NCI-H1417 treated with DMSO at 0.1 percent for 48 hours (cell line): ENCODE measurements at regions not wholly inside any gene's neighbourhood (a gene's known extent, or its start where the extent isn't known, plus 50 kb on each side); places are given as distances from the start of the nearest gene placed in this dataset.

Source experiments
- DNase-seq: peaks from one replicate; lab custom pipeline; 2025; lab: John Stamatoyannopoulos, UW

DNA sequence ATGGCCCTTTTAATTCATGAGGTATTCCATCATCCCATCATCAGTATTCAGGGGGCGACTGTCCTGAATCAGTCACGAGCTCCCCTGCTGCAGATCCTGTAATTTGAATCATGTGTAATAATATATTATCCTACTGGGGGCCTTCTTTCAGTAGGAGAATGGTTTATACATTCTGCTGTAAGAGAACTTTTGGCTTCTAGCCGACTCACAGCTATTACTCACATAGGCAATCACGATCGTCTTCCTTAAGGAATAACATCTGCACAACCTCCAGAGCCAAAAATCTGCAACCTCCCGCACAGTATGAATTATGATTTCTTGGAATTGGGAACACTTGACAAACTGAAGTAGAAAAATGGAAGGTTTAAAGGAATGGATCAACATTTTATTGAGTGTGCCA, 343.0 kb downstream of the USP25 start:
- DNase-seq: no peak

DNA sequence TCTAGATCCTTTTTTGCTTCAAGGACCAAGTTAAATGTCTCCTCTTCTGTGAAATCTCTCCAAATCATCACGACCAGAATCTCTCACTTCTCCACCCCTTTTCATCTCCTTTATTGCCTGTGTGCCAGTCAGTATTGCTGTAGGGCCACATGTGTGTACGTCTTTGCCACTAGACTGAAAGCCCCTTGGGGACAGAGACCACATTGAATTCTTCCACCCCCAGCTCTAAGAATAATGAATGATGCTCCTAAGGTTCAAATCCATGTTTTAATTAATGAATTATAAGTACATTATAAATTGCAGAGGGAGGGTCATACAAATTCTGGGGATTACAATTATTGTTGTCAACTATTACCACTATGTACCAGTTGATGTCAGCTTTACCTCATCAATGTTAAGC, 343.8 kb downstream of the USP25 start:
- no peak for DNase-seq

DNA sequence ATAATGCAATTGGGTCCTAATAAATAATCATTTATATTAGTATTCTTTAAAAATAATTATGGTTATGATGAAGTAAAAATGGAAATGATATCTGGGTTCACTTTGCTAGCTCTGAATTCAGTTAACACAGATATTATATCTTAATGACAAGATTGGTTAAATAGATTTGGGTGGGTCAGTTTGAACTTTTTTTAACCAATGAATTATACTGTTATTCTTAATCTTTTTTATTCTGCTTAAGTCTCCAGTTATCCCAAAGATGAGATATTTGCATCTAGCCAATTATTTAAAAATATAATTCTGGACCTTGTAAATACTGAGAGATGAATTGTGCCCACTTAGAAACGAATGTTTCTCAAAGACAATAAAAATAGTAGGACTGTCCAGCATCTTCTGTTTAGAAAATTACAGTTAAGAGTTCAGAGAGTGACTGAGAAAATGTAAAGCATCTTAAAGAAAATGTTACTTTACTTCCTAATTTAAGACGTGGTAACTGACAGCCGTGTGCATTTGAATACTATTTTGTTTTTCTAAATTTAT, 345.2 kb downstream of the USP25 start:
- no peak for DNase-seq

DNA sequence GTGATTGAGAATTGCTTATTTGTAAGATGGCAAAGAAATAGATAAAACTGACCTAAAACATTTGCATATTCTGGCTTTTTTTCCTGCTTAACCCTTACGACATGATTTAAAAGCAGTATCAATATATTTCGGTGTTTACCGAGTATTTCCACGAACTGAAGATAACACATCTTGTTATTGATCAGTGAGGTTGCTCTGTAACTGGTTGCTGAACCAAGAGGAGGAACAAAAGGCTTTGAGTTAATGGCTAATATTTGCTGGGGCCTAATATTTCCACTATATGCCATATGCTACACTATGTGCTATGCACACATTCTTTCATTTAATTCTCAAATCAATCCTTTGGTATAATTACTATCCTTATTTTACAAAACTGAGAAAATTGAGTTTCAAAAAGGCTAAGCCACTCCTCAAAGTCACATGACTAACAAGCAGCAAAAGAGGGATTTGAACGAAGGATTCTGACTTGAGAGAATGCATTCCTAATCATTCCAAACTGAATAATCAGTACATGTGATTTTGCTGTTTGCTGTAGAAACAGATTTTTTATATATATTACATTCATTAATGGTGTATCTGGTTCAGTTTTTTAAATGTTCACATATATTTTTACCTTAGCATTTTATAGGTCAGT, 346.0 kb downstream of the USP25 start:
- DNase-seq: no peak

DNA sequence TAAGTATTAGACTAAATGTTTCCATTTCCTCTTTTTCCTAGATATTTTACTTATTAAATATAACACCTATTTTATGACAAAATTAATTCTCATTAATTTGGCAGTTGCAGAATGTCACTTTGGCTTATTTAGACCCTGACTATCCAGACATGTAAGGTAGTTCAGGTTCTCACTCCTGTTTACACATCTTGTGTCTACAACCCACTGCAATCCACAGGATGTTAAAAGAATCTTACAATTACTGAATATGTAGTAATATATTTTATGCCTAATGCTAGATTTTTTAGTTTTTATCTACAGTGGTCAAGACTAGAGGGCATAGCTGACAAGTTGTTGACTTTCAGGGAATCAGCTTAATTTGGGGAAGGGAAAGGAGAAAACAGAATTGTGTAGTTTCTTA, 346.7 kb downstream of the USP25 start:
- DNase-seq: no peak

DNA sequence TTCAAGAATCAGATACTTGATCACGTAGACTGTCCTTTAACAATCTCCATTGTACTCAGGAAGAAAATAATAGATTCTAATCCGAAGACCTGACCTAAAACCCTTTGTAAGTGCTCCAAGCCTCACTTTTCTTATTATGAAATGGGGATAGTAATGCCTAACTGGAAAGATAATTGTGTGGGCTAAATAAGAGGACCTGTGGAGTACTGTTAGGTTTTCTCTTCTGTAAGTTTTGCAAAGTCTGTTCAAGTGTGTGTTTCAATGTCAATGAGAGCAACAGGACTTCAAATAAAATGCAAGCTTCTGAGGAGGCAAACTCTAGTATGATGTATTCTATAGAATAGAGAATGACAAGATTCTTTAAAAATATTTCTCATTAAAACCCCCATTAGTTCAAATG, 348.6 kb downstream of the USP25 start:
- no peak for DNase-seq

DNA sequence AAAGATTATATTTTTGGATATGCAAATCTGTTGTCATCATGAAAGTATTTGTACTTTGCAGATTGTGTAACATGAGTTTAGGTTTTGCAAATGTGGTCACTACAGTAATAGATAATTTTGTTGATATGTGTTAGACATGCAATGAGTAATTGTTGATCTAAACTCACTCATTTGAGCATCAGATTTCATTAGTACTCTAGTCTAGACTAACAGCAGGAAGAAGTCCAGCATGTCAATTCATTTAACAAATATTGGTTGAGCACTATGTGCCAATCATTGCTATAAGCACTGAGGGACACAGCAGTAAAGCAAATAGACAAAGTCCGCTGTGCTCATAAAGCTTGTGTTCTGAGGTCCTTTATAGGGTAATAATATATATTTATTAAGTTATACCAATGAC, 350.0 kb downstream of the USP25 start:
- DNase-seq: no peak

DNA sequence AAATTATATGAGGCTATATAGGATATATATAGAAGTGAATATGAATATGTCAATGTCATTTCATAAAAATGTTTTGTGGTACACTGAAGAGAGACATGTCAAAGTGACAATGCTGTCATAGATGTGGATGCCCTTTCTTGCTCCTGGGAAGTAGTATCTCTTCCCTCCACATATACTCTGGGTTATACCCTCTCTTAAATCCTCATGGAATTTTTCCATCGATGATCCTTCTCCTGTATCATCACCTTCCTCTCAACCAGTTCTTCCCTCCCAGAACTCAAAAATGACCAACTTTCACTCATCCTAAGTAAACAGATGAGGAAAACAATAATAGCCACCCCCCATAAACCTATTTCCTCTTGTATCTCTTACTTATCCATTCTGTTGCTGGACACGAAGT, 351.5 kb downstream of the USP25 start:
- no peak for DNase-seq

DNA sequence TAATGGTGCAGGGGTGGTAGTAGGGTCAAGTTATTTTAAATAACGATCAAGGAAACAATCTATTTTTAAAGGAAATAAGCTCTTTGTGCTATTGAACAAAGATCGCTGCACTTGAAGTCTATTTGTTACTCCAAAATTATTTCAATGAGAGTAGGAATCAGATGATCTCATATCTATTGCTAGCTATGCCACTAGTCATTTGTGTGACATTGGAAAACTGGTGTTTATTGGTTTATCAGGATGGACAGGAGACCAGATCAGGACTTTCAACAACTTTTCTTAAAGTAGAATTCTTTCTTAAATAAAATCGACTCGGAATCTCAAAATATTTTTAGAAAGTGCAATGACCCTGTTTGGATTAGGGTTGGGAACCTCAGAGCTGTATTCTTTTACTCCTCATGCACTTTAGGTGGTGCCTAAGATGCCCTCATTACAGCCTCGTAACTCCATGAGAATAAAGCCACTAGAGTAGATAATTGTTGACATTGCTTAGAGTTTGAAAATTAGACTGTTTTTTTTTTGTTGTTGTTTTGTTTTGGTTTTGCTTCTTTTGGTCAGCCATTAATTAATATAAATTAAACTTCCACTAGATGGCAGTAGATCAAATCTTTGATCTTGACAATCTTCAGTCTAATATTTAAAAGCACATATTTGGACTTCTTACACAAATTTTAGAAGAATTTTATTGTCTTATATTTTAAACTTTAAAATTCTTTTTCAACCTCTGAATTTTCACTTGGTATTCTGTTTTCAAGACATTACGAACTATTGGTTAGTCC, 352.4 kb downstream of the USP25 start:
- DNase-seq: no peak

DNA sequence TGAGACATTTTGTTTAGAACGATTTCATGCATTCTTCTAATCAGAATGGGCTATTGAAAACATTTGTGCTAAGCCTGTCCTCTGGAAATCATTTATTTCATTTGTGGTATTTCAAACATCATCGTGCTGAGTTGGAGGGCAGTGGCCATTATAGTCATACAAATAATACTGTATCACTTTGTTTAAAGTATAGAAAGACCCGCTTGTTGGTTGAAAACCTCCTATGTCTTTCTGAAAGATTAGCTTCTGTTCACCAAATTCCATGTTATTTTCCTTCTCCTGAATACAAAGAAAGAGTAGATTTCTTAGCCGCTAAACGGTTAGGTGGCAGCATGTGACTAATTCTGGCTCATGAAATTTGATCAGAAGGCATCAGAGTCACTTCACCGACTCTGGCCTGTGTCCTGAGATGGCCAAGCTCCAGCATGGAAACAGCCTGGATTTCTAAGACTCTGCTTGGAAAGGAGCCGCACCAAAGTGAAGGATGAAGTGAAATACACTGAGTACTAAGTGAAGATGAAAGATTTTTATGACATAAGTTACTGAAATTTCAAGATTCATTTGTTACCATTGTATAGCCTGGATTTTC, 355.1 kb downstream of the USP25 start:
- DNase-seq: no peak

DNA sequence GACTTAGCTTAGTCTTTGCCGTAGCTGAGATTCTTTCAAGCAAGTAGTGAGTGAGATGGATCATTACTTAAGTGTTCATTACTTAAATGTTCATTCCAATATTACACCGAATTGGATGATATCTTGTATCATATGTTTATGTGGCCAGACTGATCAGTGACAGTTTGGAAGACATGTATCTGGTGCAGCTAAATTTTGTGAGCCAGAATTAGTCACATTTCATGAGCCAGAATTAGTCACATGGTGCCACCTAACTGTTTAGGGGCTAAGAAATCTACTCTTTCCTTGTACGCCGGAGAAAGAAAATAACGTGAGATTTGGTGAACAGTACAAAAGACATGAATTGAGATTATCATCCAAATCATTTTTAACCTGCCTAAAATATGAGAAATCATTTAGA, 355.6 kb downstream of the USP25 start:
- DNase-seq: no peak

DNA sequence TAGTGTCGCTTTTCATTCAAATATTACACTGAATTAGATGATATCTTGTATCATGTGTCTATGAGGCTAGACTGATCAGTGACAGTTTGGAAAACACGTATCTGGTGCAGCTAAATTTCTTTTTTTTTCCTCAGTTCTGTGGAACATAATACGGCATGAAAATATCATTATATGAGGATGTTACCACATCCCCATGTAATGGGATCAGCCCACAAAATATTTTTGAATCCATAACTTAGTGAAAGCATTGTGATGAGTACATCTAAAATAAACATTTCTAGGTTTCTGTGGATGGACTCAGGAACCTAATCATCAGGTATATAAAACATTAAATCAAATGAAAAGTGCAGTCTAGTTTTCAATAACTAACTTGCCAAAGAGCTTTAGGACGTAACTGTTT, 356.3 kb downstream of the USP25 start:
- no peak for DNase-seq

DNA sequence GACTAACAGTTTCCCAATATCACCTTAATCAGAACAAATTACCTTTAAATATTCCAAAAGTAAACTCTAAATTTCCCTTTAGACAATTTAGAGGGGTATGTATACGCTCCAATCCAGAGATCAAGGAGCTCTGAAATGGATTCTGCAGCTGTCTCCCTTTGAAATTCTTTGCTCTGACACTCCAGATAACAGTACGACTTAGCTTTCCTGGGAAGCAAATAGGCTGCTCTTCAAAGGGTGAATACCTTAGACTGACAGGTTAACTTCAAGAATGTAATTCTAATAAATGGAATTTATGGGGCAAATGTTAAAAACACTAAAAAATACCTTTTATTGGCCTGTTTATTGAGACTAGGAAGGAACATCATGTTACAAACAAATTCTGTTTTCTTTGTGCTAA, 357.2 kb downstream of the USP25 start:
- no peak for DNase-seq

DNA sequence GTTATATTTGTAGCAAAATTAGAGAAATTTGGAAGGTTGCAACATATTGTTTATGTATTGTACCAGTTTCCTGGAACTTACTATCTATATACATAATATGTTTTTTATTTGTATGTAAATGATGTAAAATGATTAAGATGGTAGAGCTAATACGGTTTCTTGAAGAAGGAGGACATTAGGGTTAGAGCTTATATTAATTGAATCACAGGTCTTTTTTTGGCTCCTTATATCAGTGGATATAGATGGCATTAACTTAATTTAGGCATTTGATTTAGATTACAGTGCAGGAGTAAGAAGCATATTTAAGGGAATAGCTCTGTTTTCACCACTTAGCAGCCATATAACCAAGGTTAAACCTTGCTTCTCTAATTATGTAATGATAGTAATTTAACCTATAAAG, 357.7 kb downstream of the USP25 start:
- DNase-seq: no peak

DNA sequence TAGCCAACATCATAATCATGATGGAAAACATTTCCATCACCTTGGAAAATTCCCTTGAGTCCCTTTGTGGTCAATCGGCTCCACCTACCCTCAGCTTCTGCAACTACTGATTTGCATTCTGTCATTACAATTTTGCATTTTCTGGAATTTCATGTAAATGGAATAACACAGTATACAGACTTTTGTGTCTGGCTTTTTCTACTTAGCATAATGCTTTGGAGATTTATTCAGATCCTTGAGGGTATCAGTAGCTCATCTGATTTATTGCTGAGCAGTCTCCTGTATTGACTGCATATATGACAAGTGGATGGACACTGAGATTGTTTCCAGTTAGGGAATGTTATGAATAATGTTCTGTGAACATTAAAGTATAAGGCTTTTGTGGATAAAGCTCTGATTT, 358.3 kb downstream of the USP25 start:
- no peak for DNase-seq

DNA sequence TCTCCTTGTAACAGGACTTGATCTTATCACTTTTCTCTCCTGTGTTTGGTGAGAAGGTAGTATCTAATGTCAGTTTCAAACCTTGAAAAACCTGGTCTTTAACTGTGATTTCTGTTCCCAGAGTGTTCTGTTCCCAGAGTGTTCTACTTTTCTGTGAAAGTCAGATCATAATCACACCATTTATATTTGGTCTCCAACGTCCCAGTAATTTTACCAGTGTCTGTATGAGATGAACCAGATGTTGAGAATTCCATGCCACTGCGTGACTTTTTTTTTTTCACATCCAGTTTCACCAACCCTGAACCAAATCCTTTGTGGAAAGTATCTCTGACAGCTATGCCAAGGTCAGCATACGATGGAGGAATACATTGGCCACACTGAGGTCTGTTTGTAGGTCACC, 365.2 kb downstream of the USP25 start:
- DNase-seq: no peak

DNA sequence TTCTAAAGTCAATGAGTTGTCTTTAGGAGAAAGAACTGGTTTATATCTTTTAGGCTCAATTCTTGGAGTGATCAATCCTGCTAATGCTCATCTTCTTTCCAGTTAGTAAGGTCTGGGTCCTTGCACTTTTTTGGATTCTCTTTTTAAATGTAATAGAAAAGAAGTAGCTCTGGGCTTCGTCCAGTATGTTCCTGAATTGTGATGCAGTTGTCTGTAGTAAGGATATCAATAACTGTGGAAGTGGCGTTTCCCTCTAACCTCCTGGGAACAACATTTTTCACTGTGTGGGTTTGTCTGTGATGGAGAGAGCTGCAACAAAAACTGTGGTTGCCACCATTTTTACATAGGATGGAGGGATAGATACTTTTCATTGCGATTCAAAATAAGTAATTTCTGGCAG, 367.2 kb downstream of the USP25 start:
- DNase-seq: no peak

DNA sequence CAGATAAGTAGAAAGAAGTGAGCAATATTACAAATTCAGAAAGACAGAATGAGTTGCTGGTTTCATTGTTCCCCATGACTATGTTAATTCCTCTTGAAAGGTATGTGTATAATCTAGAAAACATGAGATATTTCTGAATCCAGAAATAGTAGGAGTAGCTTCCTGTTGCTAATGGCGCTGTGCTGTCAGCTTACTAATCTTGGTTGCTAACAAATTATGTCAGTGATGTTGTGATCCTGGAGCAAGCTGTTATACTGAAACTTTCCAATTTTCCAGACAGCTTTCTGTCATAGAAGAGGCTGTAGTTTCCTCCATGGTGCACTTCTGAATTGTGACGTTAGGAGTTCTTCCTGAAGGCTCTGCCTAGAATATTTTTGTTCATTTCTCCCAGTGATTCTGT, 372.3 kb downstream of the USP25 start:
- DNase-seq: no peak

DNA sequence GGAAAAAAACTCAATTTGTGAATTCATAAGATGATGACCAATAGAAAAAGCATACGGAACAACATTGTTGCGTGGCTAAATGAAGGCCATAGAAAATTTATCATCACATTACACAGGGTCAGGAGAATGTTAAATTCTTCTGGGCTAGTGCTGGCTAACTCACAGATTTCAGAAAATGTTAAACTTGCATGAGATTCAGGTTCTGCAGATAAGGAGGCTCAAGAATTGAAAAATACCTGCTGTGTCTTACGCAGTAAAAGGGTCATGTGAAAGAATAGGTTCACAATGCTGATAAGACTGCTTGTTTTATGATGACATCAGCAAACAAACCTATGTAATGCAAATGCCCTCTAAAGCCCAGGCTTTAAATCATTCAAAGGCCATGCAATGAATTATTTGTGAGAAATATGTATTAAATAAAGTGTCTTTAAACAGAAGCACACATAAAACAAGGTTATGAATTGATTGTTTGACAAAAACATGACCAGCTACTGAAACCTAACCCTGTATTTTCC, 378.8 kb downstream of the USP25 start:
- DNase-seq: no peak

DNA sequence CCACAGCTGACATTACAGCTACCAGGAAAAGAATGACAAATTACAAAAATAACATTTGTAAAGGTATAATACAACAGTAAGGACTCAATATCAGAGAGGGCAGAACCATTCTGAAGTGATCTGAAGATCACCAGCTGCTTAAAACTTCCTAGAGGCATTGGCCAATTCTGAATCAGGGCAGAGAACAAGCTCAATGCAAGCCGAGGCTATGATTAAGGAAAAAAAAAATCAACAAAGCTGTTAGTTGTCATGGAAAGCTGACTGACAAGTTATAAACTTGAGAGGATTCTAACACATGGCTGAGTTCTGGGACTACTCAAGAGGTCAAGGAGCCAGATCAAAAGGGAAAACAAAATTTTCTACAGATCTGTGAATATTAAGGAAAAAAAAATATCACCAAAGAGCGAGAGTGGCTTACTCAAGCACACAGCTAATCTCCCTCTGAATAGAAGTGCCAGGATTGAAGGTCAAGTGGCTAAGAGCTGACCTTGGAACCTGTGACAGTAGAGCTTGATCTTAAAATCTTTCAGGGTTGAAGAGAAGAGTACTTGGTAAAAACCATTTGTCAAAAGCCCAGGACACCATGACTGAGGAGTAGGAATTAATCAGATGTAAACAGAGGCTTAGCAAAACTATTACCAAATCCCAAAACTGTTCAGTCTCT, 383.4 kb downstream of the USP25 start:
- DNase-seq: no peak

DNA sequence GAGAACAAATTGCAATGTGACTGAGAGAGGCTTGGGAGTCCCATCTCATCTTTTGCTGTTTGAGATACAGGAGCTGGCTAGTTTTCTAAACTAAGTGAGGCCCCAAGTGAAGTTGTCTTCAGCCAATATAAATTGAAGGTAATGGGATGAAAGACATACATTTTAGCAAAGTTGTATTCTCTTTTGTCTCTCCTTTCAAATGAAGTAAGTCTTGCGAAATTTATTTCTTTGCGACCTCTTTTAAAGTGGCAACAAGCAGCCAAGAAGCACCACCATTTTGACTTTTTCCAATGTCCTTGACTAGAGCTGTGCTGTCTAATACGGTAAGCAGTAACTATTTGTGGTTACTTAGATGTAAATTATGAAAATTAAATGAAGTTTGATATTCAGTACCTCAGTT, 385.7 kb downstream of the USP25 start:
- no peak for DNase-seq

DNA sequence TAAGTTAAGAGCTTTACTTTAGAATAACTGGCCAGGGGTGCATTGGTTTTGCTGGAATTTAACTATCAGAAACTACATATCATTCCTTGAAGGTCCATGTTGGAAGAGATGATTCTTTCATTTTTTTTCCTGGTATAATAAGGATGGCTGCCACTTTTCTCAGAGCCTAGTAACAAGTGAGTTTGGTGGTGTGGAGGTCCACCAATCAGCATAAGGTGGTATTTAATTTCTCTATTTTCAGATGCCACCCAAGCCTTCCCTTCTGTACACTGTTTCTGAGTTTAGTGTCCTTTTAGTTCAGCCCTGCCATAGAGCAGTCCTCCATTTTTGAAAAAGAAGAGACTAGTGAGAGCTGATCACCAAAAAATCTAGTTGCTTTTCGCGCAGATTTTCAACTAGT, 386.3 kb downstream of the USP25 start:
- DNase-seq: no peak

DNA sequence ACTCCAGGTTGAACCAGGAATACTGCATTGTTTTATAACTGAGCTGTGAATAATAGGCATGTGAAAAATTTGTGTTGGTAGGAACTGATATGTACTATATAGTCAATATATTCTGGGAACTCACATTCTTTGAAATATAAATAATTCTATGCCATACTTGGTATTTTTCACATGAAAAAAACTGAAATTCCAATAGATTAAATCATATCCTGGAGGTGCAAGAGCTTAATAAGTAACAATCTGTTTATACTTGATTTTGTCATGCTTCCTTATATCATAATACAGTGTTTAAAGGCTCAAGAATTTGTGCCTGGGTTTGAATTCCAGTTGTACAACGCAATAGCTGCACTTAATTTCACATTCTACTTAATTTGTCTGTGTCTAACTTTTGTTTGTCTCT, 387.0 kb downstream of the USP25 start:
- no peak for DNase-seq
